HG02943 (cell line): ENCODE measurements at regions not wholly inside any gene's neighbourhood (a gene's known extent, or its start where the extent isn't known, plus 50 kb on each side); places are given as distances from the start of the nearest gene placed in this dataset.
"Not testable (repeated sequence)": the region's sequence is repeated elsewhere in the genome, so short reads cannot be mapped to it uniquely, and the experiment has no call there.

ENCODE experiments used
- ATAC-seq: cut with Tn5 transposase; IDR thresholded peaks from one replicate; pipeline ENCODE4 v1.9.1; 2021; ENCODE audit warnings: mild to moderate bottlenecking, low read depth, moderate library complexity; ENCODE audit not compliant: unreplicated experiment

- no peak for ATAC-seq
Observed at GRCh38 chr9:113664181-113664875, 200.8 kb downstream of the RGS3 start.

DNA sequence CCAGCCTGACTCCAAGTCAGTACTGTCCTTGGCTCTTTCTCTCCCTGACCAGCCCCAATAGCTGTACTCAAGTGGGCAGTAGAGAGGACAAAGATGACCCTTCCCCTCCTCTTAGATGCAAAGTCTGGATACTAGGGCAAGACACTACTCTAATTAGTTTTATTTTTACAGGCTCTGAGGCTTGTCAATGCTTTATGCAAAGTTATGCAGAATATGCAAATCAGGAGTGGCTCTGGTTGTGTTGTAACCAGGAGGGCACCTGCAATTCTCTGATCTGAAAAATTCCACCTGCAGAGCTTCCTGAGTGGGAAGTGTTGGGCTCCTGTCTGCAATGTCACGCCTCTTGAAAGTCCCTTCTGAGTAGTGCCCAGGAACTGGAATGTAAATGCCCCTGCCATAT, 201.5 kb downstream of the RGS3 start:
- ATAC-seq = no peak

GRCh38 chr9:113665756-113666155, 202.2 kb downstream of the RGS3 start:
- no peak for ATAC-seq

- no peak for ATAC-seq
Observed at GRCh38 chr9:113668061-113668460, 204.5 kb downstream of the RGS3 start.

GRCh38 chr9:113669522-113670115, 206.1 kb downstream of the RGS3 start:
- no peak for ATAC-seq

- no peak for ATAC-seq
Observed at GRCh38 chr9:113673726-113674125, 202.4 kb upstream of the ZNF618 start.

DNA sequence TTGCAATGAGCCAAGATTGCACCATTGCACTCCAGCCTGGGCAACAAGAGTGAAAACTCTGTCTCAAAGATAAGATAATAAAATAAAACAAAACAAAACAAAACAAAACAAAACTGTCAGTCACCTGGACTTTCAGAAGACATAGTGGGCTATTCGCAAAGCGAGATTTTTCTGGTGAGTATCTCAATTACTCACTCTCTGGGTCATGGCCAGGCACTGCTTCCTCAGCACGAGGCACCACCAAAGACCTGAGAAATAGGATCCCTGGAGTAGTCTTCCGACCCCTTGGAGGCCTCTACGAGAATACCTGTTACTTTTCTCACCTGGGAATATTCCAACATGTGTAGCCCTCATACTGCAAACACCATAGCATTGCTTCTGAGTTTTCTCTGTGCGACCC, 201.7 kb upstream of the ZNF618 start:
- no peak for ATAC-seq

DNA sequence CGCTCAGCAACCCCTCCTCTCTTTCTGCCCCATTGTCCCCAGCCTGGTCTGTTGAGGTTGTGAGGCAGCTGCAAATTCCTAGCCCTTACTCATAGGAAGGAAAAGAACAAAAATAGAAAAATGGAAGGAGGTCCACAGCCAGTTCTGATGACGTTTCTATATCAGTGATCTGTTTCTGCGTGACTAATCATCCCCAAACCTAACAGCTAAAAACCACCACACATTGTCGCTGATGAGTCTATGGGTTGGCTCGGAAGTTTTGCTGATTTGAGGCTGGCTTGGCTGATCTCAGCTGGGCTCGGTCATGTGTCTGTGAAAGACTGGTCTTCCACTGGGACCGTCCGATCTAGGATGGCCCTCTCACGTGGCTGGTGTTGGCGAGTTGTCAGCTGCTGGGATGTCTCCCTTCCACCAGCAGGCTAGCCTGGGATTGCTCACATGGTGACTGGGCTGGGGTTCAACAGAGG, 200.6 kb upstream of the ZNF618 start:
- no peak for ATAC-seq

- ATAC-seq = no peak
Observed at GRCh38 chr9:113677057-113677456, 199.1 kb upstream of the ZNF618 start.

DNA sequence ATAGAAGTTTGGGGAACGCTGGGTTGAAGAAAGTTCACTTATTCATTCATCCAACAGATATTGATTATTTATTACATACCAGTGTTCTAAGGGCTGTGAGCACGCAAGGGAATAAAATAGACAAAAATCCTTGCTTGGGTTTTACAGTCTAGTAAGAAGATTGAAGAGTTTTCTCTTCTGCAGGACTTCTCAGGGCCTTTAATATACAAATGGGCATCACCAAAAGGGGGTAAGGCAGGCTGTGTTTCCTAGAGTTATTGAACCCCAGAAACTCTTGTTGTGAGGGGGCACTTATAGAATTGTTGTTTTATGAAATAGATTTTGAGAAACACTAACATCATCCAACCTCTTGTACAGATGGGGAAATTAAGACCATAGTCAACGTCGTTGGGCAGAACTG, 198.5 kb upstream of the ZNF618 start:
- ATAC-seq = no peak

- ATAC-seq = no peak
Observed at GRCh38 chr9:113678119-113678858, 197.8 kb upstream of the ZNF618 start.

DNA sequence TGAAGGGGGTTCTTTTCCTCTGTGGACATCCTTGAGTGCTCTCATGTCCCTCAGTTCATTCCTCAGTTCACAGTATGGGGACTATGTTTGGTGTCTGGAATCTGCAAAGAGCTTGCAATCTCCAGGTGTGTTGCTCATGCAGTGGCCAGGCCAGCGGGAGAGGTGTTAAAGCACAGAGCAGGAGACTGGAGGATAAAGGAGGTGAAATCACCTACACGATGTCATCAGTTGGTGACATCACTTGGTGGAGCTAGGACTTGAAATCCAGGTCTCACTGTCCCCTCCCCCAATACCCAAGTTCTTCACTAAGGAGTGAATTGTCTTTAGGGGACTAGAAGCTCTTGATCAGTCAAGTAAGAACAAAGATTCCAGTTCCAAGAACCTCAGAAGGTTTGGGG, 197.3 kb upstream of the ZNF618 start:
- ATAC-seq = no peak

DNA sequence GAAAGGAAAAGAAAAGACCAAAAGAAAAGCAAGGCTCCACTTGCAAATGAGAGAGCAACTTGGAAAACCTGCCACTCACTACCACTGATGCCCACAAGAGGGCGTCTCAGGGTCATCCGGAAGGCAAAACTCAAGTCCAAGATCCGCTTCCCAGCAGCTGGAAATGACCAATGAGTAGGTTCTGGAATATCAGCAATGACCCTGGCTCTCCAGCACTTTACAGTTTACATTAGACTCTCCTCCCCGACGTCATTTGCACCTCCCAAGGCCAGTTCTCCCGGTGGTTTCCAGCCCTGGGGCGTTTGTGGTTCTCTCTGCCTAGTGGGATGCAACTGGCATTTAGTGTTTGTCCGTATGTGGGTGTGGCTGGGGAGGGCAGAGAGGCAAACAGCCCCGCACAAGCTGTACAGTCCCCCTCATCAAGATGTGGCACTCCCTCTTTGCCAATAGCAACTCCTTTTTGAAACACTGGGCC, 193.8 kb upstream of the ZNF618 start:
- no peak for ATAC-seq

DNA sequence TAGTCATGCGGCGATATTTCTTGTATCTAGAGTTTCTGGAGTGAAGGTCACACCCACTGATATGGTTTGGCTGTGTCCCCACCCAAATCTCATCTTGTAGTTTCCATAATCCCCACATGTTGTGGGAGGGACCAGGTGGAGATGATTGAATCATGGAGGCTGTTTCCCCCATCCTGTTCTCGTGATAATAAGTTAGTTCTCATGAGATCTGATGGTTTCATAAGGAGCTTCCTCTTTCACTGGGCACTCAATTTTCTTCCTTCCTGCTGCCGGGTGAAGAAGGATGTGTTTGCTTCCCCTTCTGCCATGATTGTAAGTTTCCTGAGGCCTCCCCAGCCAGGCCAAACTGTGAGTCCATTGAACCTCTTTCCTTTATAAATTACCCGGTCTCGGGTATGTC, 190.5 kb upstream of the ZNF618 start:
- not testable (repeated sequence) for ATAC-seq

DNA sequence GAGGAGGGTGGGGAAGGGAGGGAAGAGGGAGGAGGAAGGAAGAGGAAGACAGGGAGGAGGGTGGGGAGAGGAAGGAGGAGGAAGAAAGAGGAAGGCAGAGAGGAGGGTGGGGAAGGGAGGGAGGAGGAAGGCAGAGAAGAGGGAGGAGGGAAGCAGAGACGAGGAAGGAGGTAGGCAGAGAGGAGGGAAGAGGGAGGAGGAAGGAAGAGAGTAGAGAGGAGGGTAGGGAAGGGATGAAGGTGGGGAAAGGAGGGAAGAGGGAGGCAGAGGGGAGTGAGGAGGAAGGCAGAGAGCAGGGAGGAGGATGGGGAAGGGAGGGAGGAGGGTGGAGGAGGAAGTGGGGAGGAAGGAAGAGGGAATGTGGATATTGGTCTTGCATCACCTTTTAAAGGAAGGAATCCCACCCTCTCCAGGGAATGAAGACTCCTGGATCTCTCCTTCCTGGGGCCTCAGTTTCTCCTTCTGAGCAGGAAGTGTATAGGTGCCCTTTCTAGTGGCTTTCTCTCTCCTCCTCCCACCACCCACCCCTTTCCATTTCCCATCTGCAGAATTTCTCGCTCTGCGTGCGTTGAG, 188.9 kb upstream of the ZNF618 start:
- no peak for ATAC-seq

DNA sequence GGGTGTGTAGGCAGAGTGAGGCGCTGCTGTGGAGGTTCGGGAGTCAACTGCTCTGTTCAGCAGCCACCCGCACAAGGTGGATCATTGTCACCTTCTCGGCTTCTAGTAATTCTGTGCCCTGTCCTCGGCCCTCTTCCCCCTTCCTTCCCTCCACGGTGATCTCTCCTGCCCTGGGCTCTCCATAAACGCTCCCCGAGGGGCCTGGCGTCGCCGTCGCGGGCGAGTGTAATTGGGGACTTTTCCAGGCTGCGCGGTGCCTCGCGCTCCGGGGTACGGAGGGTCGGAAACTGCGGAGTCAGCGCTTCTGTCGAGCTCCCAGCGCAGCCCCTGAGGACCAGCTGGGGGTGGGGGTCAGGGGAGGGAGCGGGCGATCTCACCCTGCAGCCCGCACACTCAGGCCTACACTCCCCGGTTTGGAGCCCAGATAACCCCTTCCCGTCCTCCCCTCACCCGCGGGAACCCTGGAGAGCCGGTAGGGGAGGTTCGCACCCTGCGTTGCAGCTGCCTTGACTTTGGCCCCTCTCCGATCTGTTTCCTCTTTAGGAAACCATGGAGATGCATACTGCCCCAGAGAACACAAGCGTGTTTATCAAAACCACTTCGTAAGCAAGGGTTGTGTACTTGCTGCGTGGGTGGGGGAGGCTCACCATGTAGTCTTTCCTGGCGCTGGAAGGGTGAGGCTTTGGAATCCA, 188.3 kb upstream of the ZNF618 start:
- no peak for ATAC-seq

- ATAC-seq = no peak
Observed at GRCh38 chr9:113690055-113690740, 185.9 kb upstream of the ZNF618 start.

GRCh38 chr9:113692256-113692655, 183.9 kb upstream of the ZNF618 start:
- ATAC-seq = no peak

- ATAC-seq = no peak
Observed at GRCh38 chr9:113694912-113695311, 181.2 kb upstream of the ZNF618 start.

GRCh38 chr9:113695440-113695851, 180.7 kb upstream of the ZNF618 start:
- ATAC-seq = no peak
